Hematopoietic multipotent progenitor cell treated with erythropoietin and hydrocortisone succinate and interleukin-3 and kit ligand, for 8 days (in vitro differentiated cells): ENCODE measurements at regions not wholly inside any gene's neighbourhood (a gene's known extent, or its start where the extent isn't known, plus 50 kb on each side); places are given as distances from the start of the nearest gene placed in this dataset.

Experiments
- DNase-seq: peaks from one replicate; pipeline ENCODE4 v3.0.0-alpha.2; 2015

GRCh38 chr3:152056073-152056472, 182.6 kb downstream of the SUCNR1 start:
- DNase-seq, result no peak

- no peak for DNase-seq
Observed at GRCh38 chr3:152056481-152056880, 183.0 kb downstream of the SUCNR1 start.

GRCh38 chr3:152056987-152057386, 183.5 kb downstream of the SUCNR1 start:
- DNase-seq, result no peak

- DNase-seq, result no peak
Observed at GRCh38 chr3:152058856-152059255, 185.4 kb downstream of the SUCNR1 start.

- no peak for DNase-seq
Observed at GRCh38 chr3:152060701-152061100, 187.3 kb downstream of the SUCNR1 start.

- no peak for DNase-seq
Observed at GRCh38 chr3:152061296-152061695, 187.9 kb downstream of the SUCNR1 start.

- DNase-seq, result no peak
Observed at GRCh38 chr3:152069871-152070270, 196.4 kb downstream of the SUCNR1 start.

- DNase-seq, result no peak
Observed at GRCh38 chr3:152071315-152071714, 197.4 kb upstream of the MBNL1 start.

- peak; percentile 68 for DNase-seq
Observed at GRCh38 chr3:152071924-152072323, 196.8 kb upstream of the MBNL1 start.

GRCh38 chr3:152073267-152073666, 195.5 kb upstream of the MBNL1 start:
- no peak for DNase-seq

GRCh38 chr3:152076148-152076547, 192.6 kb upstream of the MBNL1 start:
- peak; percentile 16 for DNase-seq

GRCh38 chr3:152079980-152080379, 188.7 kb upstream of the MBNL1 start:
- peak; percentile 8 for DNase-seq

- DNase-seq, result no peak
Observed at GRCh38 chr3:152083135-152083534, 185.6 kb upstream of the MBNL1 start.

- no peak for DNase-seq
Observed at GRCh38 chr3:152084441-152085158, 184.1 kb upstream of the MBNL1 start.

GRCh38 chr3:152087153-152087552, 181.6 kb upstream of the MBNL1 start:
- peak; percentile 39 for DNase-seq

GRCh38 chr3:152089528-152089927, 179.2 kb upstream of the MBNL1 start:
- no peak for DNase-seq

GRCh38 chr3:152091725-152092124, 177.0 kb upstream of the MBNL1 start:
- DNase-seq, result no peak

- DNase-seq, result no peak
Observed at GRCh38 chr3:152093901-152094300, 174.8 kb upstream of the MBNL1 start.

- DNase-seq, result no peak
Observed at GRCh38 chr3:152094406-152094805, 174.3 kb upstream of the MBNL1 start.

GRCh38 chr3:152095472-152095871, 173.3 kb upstream of the MBNL1 start:
- no peak for DNase-seq

- DNase-seq, result no peak
Observed at GRCh38 chr3:152096280-152096906, 172.3 kb upstream of the MBNL1 start.

GRCh38 chr3:152097120-152097519, 171.6 kb upstream of the MBNL1 start:
- no peak for DNase-seq

- no peak for DNase-seq
Observed at GRCh38 chr3:152097770-152098169, 171.0 kb upstream of the MBNL1 start.

- no peak for DNase-seq
Observed at GRCh38 chr3:152100491-152101132, 168.1 kb upstream of the MBNL1 start.
